ENCODE measurements at regions not wholly inside any gene's neighbourhood (a gene's known extent, or its start where the extent isn't known, plus 50 kb on each side); places are given as distances from the start of the nearest gene placed in this dataset.

DNA sequence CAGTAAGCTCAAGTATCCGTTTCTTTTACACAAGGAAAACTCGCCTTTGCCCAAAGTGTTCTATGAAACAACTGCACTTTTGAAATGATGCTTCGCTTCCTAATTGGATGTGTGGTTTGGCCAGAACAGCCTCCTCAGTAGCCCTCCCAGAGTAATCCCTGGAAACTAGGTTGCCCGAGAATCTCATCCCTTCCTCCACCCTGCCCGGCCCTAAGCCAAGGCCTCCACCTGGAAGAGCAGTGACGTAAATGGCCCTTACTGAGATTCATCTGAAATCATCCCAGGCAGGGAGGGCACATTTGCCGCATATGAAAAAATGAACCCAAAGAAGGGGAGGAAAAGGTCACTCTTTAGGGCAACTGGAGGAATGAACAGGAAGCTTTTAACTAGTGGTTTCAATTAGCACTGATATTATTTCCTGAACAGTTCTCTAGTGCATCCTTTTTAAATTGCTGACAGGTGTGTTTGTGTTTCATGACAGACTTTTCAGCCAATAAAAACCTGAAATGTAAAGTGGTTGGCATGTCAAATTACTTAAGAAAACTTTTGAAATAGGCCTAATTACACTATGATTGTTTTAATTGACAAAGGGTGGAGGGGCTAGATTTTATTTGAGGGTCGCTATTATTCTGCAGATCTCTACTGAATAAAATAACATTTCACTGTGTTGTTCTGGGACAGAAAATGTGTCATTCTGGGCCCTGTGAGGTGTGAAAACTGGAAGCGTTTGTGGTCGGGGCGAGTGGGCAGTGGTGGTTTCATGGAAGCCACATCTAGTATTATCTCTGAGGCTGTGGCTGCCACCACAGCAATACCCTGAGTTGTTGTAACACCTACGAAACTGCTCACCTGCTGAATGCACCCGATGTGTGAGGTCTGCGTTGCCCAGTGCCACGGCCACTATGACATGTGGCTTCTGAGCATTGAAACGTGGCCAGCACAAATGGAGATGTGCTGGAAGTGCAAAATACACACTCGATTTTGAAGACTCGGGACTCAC is 112.1 kb downstream of the ZIC5 start:
- no peak for TF ChIP-seq CTCF (IDR thresholded peaks at IDR 0.05; ENCODE audit: borderline replicate concordance, extremely low read depth, low read length, poor library complexity, severe bottlenecking)
- TF ChIP-seq EZH2 (IDR thresholded peaks at IDR 0.05; ENCODE audit: borderline replicate concordance, low read depth, low read length, severe bottlenecking): no peak
